Activated naive CD4-positive, alpha-beta T cell treated with anti-CD3 and anti-CD28 coated beads, Interleukin-2, amount 50 U/mL, for 24 hours (primary cell): ENCODE measurements at regions not wholly inside any gene's neighbourhood (a gene's known extent, or its start where the extent isn't known, plus 50 kb on each side); places are given as distances from the start of the nearest gene placed in this dataset.
"Not testable (repeated sequence)": the region's sequence is repeated elsewhere in the genome, so short reads cannot be mapped to it uniquely, and the experiment has no call there.

Experiments
- H3K27ac Mint-ChIP-seq: one replicate; pipeline ENCODE4 v1.8.0; 2021; ENCODE audit warnings: mild to moderate bottlenecking, mixed read lengths
- H3K27me3 Mint-ChIP-seq: one replicate; pipeline ENCODE4 v1.8.0; 2021; ENCODE audit warnings: mixed read lengths
- H3K36me3 Mint-ChIP-seq: one replicate; pipeline ENCODE4 v1.8.0; 2021; ENCODE audit warnings: mixed read lengths
- H3K4me1 Mint-ChIP-seq: one replicate; pipeline ENCODE4 v1.8.0; 2021; ENCODE audit warnings: mixed read lengths
- H3K4me3 Mint-ChIP-seq: one replicate; pipeline ENCODE4 v1.8.0; 2021; ENCODE audit warnings: mild to moderate bottlenecking, mixed read lengths
- H3K9me3 Mint-ChIP-seq: one replicate; pipeline ENCODE4 v1.8.0; 2021; ENCODE audit warnings: mixed read lengths

GRCh38 chr12:114529966-114530365 lies 124.0 kb upstream of the TBX5 start:
- Mint-ChIP-seq H3K27ac (no peak overlapping the region), H3K9me3 (no peaks in the 10 kb centered on the region), H3K27me3 (peaks cover 5% of the 10 kb centered on the region), H3K4me1 (no peaks in the 10 kb centered on the region), H3K4me3 (no peak overlapping the region), H3K36me3 (no peaks in the 10 kb centered on the region)

- Mint-ChIP-seq H3K9me3 (no peaks in the 10 kb centered on the region), H3K27ac (no peak overlapping the region), H3K4me3 (no peak overlapping the region)
Measured at GRCh38 chr12:114528766-114529165, 122.8 kb upstream of the TBX5 start.

GRCh38 chr12:114521160-114521559 lies 115.2 kb upstream of the TBX5 start:
- not testable (repeated sequence) for H3K27me3 Mint-ChIP-seq, H3K4me3 Mint-ChIP-seq, H3K4me1 Mint-ChIP-seq, H3K36me3 Mint-ChIP-seq, H3K9me3 Mint-ChIP-seq, H3K27ac Mint-ChIP-seq

More at GRCh38 chr12:114528766-114529165, 122.8 kb upstream of the TBX5 start:
- no peaks in the 10 kb centered on the region for H3K4me1 Mint-ChIP-seq
- H3K36me3 Mint-ChIP-seq, result no peaks in the 10 kb centered on the region
- H3K27me3 Mint-ChIP-seq, result peaks cover 5% of the 10 kb centered on the region

DNA sequence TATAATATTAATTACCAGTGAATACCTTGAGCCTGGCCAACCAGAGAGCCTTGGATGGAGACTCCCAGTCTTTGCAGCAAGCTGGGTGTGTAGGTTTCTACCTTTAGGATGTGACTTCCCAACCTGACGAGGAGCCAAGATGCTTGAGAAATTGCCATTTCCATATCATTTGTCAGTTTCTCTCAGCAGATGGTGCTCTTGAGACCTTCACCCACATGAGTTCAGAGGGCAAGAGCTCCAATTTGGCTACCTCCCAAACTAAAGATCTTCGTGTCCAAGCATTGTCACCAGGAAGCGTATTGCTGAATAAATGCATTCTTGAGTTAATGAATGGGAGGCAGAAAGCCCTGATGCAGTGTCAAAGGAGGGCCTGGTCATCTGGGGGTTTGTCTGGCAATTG lies 106.4 kb upstream of the TBX5 start:
- Mint-ChIP-seq H3K27ac (no peak overlapping the region), H3K9me3 (no peaks in the 10 kb centered on the region), H3K36me3 (no peaks in the 10 kb centered on the region), H3K27me3 (peaks cover 4% of the 10 kb centered on the region), H3K4me3 (no peak overlapping the region), H3K4me1 (no peaks in the 10 kb centered on the region)

DNA sequence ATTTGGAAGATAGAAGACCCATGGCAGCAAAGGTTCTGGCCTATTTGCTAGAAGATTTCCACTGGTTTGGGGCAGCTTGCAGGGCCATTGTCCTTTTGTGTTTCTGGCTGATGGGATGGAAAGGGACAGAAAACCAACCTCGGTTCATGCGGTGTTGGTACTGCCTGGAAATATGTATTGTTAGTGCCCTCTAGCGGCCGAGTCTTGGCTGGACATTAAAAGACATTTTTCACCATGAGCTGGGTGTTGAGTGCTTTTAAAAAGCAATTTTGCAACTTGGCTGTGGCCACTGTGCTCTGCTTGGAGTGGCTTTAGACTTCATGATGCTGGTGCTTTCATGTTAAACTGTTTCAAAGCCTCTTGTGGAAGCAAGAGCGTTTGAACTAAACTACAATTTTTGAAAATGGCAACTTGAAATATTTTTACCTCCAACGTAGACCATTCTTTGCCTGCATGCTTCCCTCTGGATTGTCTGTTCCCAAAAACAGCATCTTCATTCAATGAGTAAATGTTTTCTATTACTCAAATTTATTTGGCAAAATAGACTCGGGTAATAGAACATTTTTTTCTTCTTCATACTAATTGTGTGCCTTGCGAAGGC lies 102.7 kb upstream of the TBX5 start:
- Mint-ChIP-seq H3K9me3 (no peaks in the 10 kb centered on the region), H3K36me3 (no peaks in the 10 kb centered on the region), H3K4me3 (no peak overlapping the region), H3K27ac (no peak overlapping the region), H3K4me1 (no peaks in the 10 kb centered on the region), H3K27me3 (peaks cover 7% of the 10 kb centered on the region)

GRCh38 chr12:114506651-114507050 lies 100.7 kb upstream of the TBX5 start:
- Mint-ChIP-seq H3K4me1 (no peaks in the 10 kb centered on the region), H3K27me3 (peaks cover 10% of the 10 kb centered on the region), H3K9me3 (no peaks in the 10 kb centered on the region), H3K27ac (no peak overlapping the region), H3K4me3 (no peak overlapping the region), H3K36me3 (no peaks in the 10 kb centered on the region)

DNA sequence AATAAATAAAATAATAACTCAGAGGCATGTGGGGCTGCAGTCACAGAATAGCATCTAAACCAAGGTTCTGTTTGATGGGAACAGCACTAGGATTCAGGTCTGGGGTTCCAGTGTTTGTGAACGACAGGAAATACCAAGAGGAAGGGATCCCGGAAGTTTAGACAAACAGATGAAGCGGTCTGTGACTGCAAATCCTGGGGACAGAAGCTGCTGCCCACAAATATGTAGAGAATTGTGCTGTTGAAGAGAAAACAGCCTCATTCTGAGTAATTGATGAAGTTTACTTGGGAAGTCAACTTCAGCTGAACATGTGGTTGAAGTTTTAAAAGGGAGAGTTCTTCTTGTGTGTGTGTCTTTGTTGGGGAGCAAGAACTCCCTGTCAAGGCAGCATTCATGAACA lies 98.4 kb upstream of the TBX5 start:
- no peak overlapping the region for H3K4me3 Mint-ChIP-seq
- H3K36me3 Mint-ChIP-seq, result no peaks in the 10 kb centered on the region
- no peaks in the 10 kb centered on the region for H3K9me3 Mint-ChIP-seq
- H3K4me1 Mint-ChIP-seq, result no peaks in the 10 kb centered on the region
- H3K27ac Mint-ChIP-seq, result no peak overlapping the region
- peaks cover 15% of the 10 kb centered on the region for H3K27me3 Mint-ChIP-seq

GRCh38 chr12:114501474-114501807 lies 95.5 kb upstream of the TBX5 start:
- Mint-ChIP-seq H3K4me3 (no peak overlapping the region), H3K4me1 (no peaks in the 10 kb centered on the region), H3K36me3 (no peaks in the 10 kb centered on the region), H3K27ac (no peak overlapping the region), H3K27me3 (peaks cover 28% of the 10 kb centered on the region), H3K9me3 (peaks cover 4% of the 10 kb centered on the region)

DNA sequence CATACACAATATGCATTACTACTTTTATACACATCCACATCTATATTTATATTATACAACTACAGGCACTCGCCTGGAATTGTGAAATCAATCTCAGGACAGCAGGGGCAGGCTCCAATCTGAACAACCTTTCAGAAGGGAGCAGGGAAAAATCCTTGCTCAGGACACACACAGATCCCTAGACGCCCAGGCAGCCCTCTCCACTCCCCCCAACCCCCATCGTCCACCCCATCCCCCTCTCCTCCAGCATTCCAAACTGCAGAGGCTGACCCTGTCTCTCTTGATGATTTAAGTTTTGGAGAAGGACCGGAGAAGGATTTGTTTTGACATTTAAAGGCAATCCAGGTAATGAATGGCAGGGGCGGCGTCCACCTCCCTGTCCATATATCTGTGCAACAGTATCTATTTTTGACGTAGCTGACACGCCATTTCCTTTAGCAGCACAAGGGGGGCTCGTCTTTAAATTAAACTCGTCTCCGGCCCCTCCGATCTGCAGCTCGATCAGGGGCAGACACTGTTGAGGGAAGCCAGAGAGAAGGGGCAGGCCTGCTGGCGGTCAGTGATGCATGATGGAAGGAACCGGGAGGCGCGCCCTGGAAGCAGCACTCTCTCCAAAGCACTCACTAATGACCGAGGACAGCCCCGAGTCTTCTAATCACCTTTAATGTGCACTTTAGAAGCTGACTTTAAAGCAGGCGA lies 95.0 kb upstream of the TBX5 start:
- no peak overlapping the region for H3K4me3 Mint-ChIP-seq
- no peaks in the 10 kb centered on the region for H3K4me1 Mint-ChIP-seq
- H3K36me3 Mint-ChIP-seq, result no peaks in the 10 kb centered on the region
- no peak overlapping the region for H3K27ac Mint-ChIP-seq
- peaks cover 25% of the 10 kb centered on the region for H3K27me3 Mint-ChIP-seq
- H3K9me3 Mint-ChIP-seq, result peaks cover 4% of the 10 kb centered on the region

- Mint-ChIP-seq H3K27ac (no peak overlapping the region), H3K9me3 (peaks cover 4% of the 10 kb centered on the region), H3K27me3 (peaks cover 25% of the 10 kb centered on the region), H3K36me3 (no peaks in the 10 kb centered on the region), H3K4me1 (no peaks in the 10 kb centered on the region), H3K4me3 (no peak overlapping the region)
Measured at GRCh38 chr12:114500131-114500530, 94.2 kb upstream of the TBX5 start.

GRCh38 chr12:114499338-114499737 lies 93.4 kb upstream of the TBX5 start:
- H3K27ac Mint-ChIP-seq, result no peak overlapping the region

DNA sequence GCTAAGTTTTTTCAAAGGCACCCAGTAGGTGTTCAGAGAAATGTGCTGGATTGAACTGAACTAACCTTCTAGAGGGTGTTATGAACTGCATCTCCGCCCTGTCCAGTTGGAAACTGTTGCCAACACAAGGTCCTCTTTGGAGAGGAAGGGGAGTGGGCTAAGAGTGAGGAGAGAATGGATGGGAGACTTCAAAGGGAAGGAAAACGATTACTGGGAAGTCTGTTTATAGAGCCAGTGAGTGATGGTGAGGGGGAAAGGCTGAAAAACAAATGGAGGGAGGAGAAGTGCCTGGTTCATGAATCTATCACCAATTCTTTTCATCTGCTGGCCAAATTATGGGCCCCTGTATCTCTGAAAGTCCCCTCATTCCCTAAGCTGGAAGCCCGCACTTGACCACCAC lies 86.0 kb upstream of the TBX5 start:
- Mint-ChIP-seq H3K4me1 (no peaks in the 10 kb centered on the region), H3K9me3 (peaks cover 4% of the 10 kb centered on the region), H3K27ac (no peak overlapping the region), H3K36me3 (no peaks in the 10 kb centered on the region), H3K4me3 (no peak overlapping the region), H3K27me3 (peaks cover 6% of the 10 kb centered on the region)

More at GRCh38 chr12:114499338-114499737, 93.4 kb upstream of the TBX5 start:
- H3K4me1 Mint-ChIP-seq, result no peaks in the 10 kb centered on the region
- peaks cover 25% of the 10 kb centered on the region for H3K27me3 Mint-ChIP-seq
- peaks cover 4% of the 10 kb centered on the region for H3K9me3 Mint-ChIP-seq
- H3K4me3 Mint-ChIP-seq, result no peak overlapping the region
- no peaks in the 10 kb centered on the region for H3K36me3 Mint-ChIP-seq

DNA sequence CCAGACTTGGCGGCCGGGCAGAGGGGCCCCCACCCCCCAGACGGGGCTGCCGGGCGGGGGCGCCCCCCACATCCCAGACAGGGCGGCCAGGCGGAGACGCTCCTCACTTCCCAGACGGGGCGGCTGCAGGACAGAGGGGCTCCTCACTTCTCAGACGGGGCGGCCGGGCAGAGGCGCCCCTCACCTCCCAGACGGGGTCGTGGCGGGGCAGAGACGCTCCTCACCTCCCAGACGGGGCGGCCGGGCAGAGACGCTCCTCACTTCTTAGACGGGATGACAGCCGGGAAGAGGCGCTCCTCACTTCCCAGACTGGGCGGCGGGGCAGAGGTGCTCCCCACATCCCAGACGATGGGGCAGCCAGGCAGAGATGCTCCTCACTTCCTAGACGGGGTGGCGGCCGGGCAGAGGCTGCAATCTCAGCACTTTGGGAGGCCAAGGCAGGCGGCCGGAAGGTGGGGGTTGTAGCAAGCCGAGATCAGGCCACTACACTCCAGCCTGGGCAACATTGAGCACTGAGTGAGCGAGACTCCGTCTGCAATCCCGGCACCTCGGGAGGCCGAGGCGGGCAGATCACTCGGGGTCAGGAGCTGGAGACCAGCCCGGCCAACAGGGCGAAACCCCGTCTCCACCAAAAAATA lies 79.0 kb upstream of the TBX5 start:
- not testable (repeated sequence) for H3K27ac Mint-ChIP-seq, H3K4me1 Mint-ChIP-seq, H3K9me3 Mint-ChIP-seq, H3K36me3 Mint-ChIP-seq, H3K4me3 Mint-ChIP-seq
- peaks cover 17% of the 10 kb centered on the region for H3K27me3 Mint-ChIP-seq

DNA sequence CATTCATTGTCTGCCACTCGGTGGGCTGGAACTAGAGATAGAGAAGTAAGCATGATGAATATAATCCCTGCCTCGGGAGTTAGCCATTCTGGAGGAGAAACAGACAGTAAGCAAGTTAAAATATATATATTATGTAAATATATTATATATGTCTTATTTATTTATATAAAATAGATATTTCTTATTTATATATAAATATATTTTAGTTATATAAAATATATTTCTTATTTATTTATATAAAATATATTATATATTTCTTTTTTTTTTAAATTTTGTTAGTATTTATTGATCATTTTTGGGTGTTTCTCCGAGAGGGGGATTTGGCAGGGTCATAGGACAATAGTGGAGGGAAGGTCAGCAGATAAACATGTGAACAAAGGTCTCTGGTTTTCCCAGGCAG lies 78.1 kb upstream of the TBX5 start:
- Mint-ChIP-seq H3K9me3 (peaks cover 5% of the 10 kb centered on the region), H3K27me3 (peaks cover 27% of the 10 kb centered on the region), H3K4me3 (no peak overlapping the region), H3K36me3 (peaks cover 2% of the 10 kb centered on the region), H3K27ac (no peak overlapping the region), H3K4me1 (peaks cover 14% of the 10 kb centered on the region)

- Mint-ChIP-seq H3K27me3 (peaks cover 44% of the 10 kb centered on the region), H3K4me3 (no peak overlapping the region), H3K36me3 (peaks cover 2% of the 10 kb centered on the region), H3K27ac (no peak overlapping the region), H3K9me3 (peaks cover 2% of the 10 kb centered on the region), H3K4me1 (peaks cover 14% of the 10 kb centered on the region)
Measured at GRCh38 chr12:114481200-114481535, 75.2 kb upstream of the TBX5 start.

DNA sequence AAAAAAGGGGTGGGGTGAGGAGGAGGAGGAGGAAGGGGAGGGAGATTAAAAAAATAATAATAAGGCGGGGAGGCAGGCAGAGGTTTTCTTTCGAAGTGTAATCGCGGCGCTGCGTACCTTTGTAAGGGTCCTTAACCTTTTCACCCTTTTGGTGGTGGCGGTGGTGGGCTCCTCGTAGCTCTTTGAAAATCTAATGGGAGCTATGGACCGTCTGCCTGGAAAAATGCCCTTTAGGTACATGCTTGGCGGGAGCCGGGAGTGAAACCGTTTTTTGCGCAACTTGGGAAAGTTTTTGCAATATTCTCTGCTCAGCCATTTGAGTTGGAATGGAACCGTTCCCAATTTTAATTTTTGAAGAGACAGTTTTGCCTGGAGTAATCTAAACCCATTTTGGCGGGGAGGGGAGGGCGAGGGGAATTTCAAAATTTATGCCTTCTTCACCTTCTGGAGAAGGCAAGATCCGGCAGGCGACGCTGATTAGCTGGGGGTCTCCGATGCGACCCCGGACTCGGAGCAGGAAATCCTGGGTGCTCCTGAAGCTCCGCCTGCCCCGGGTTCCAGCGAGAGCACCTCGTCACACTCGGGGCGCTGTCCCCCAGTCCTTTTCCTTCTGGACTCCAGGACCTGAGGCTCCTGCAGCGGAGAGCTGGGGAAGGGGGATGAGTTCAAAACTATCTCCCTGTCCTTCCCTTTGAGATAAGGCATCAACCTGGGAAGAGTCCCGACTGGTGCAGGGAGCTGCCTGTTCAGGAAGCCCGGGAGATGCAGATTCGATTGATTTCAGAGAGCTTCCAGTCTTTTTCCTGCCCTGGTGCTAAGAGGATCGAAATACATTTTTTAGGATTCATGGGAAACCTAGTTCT lies 74.6 kb upstream of the TBX5 start:
- Mint-ChIP-seq H3K4me1 (peaks cover 14% of the 10 kb centered on the region), H3K36me3 (peaks cover 2% of the 10 kb centered on the region), H3K9me3 (no peaks in the 10 kb centered on the region), H3K27ac (no peak overlapping the region), H3K4me3 (peak overlapping the region; percentile 33), H3K27me3 (peaks cover 46% of the 10 kb centered on the region)
